MV-4-11 (cell line): ENCODE measurements at regions not wholly inside any gene's neighbourhood (a gene's known extent, or its start where the extent isn't known, plus 50 kb on each side); places are given as distances from the start of the nearest gene placed in this dataset.
"Not testable (repeated sequence)": the region's sequence is repeated elsewhere in the genome, so short reads cannot be mapped to it uniquely, and the experiment has no call there.

ENCODE experiments used
- DNase-seq: peaks from one replicate; lab custom pipeline; 2025; lab: John Stamatoyannopoulos, UW

GRCh38 chr6:78505178-78505577 is 362.2 kb upstream of the IRAK1BP1 start:
- DNase-seq: no peak

GRCh38 chr6:78511009-78511408 is 356.3 kb upstream of the IRAK1BP1 start:
- no peak for DNase-seq

GRCh38 chr6:78513856-78514255 is 353.5 kb upstream of the IRAK1BP1 start:
- no peak for DNase-seq

GRCh38 chr6:78515271-78515670 is 352.1 kb upstream of the IRAK1BP1 start:
- DNase-seq: no peak

- no peak for DNase-seq
These were observed 350.0 kb upstream of the IRAK1BP1 start for GRCh38 chr6:78517399-78517798.

- DNase-seq: peak; percentile 66
These were observed 343.7 kb upstream of the IRAK1BP1 start for GRCh38 chr6:78523622-78524021.

GRCh38 chr6:78525976-78526375 is 341.4 kb upstream of the IRAK1BP1 start:
- no peak for DNase-seq

GRCh38 chr6:78526432-78526831 is 340.9 kb upstream of the IRAK1BP1 start:
- DNase-seq: peak; percentile 26

- no peak for DNase-seq
These were observed 338.4 kb upstream of the IRAK1BP1 start for GRCh38 chr6:78528926-78529325.

- DNase-seq: no peak
These were observed 337.1 kb upstream of the IRAK1BP1 start for GRCh38 chr6:78530208-78530607.

GRCh38 chr6:78533426-78533825 is 333.9 kb upstream of the IRAK1BP1 start:
- peak; percentile 7 for DNase-seq

- no peak for DNase-seq
These were observed 333.5 kb upstream of the IRAK1BP1 start for GRCh38 chr6:78533876-78534275.

GRCh38 chr6:78538002-78538401 is 329.3 kb upstream of the IRAK1BP1 start:
- DNase-seq: no peak

- not testable (repeated sequence) for DNase-seq
These were observed 319.7 kb upstream of the IRAK1BP1 start for GRCh38 chr6:78547636-78548035.

- DNase-seq: no peak
These were observed 316.0 kb upstream of the IRAK1BP1 start for GRCh38 chr6:78551361-78551760.

GRCh38 chr6:78552435-78552834 is 314.9 kb upstream of the IRAK1BP1 start:
- no peak for DNase-seq

GRCh38 chr6:78554341-78554740 is 313.0 kb upstream of the IRAK1BP1 start:
- no peak for DNase-seq

GRCh38 chr6:78559056-78559455 is 308.3 kb upstream of the IRAK1BP1 start:
- no peak for DNase-seq

GRCh38 chr6:78561015-78561414 is 306.3 kb upstream of the IRAK1BP1 start:
- DNase-seq: no peak

- no peak for DNase-seq
These were observed 301.4 kb upstream of the IRAK1BP1 start for GRCh38 chr6:78565997-78566396.

- no peak for DNase-seq
These were observed 297.3 kb upstream of the IRAK1BP1 start for GRCh38 chr6:78570044-78570443.

- no peak for DNase-seq
These were observed 289.8 kb upstream of the IRAK1BP1 start for GRCh38 chr6:78577585-78577984.

GRCh38 chr6:78578430-78578829 is 288.9 kb upstream of the IRAK1BP1 start:
- DNase-seq: no peak

- peak; percentile 30 for DNase-seq
These were observed 286.4 kb upstream of the IRAK1BP1 start for GRCh38 chr6:78580923-78581322.

- DNase-seq: no peak
These were observed 284.3 kb upstream of the IRAK1BP1 start for GRCh38 chr6:78583079-78583478.
